PC-9 (cell line): ENCODE measurements at regions not wholly inside any gene's neighbourhood (a gene's known extent, or its start where the extent isn't known, plus 50 kb on each side); places are given as distances from the start of the nearest gene placed in this dataset.
"Not testable (repeated sequence)": the region's sequence is repeated elsewhere in the genome, so short reads cannot be mapped to it uniquely, and the experiment has no call there.

Experiments used
- BruUV-seq: library from RNA; stranded (reverse); fragments of 400-500 nt; replicated peaks from 2 replicates; lab custom pipeline; 2021; lab: Mats Ljungman, UMichigan
- CTCF ChIA-PET: fragments of 300-600 bp; sonication (Branson Sonifier 250); formaldehyde crosslinking; loops from one replicate; lab custom pipeline; 2022; ENCODE audit warnings: antibody characterized with exemption; lab: Charles Lee
- POLR2A ChIA-PET: fragments of 300-600 bp; sonication (Branson Sonifier 250); formaldehyde crosslinking; loops from one replicate; lab custom pipeline; 2022; ENCODE audit warnings: antibody characterized with exemption; ENCODE audit not compliant: unreplicated experiment; lab: Charles Lee
- DNase-seq, 2 experiments: peaks; one replicate each; pipeline versions ENCODE4 v3.0.0 to v3.0.0-alpha.2; 2015 to 2022; ENCODE audit warnings: mixed read lengths in 1 of 2
- H2AFZ ChIP-seq: fragments of 200-600 bp; sonication (generic); 2 replicates; pipeline ENCODE4 v1.8.1; 2017; ENCODE audit warnings: antibody characterized with exemption
- H3F3A ChIP-seq: fragments of 200-600 bp; sonication (generic); 2 replicates; pipeline ENCODE4 v1.8.1; 2017; ENCODE audit warnings: antibody characterized with exemption, mild to moderate bottlenecking, low read depth; ENCODE audit not compliant: insufficient read depth
- H3K27ac ChIP-seq: fragments of 200-600 bp; sonication (generic); 2 replicates; pipeline ENCODE4 v1.6.1; 2016; ENCODE audit warnings: mixed run types
- H3K27me3 ChIP-seq: fragments of 200-600 bp; sonication (generic); 2 replicates; pipeline ENCODE4 v1.6.1; 2016; ENCODE audit warnings: low read depth, mixed run types; ENCODE audit not compliant: insufficient read depth
- H3K36me3 ChIP-seq: fragments of 200-600 bp; sonication (generic); 2 replicates; pipeline ENCODE4 v1.6.1; 2016; ENCODE audit warnings: low read depth, mixed run types
- H3K4me1 ChIP-seq: fragments of 200-600 bp; sonication (generic); replicated peaks from 2 replicates; pipeline ENCODE4 v1.6.1; 2016; ENCODE audit warnings: mixed run types; ENCODE audit not compliant: insufficient read depth
- H3K4me2 ChIP-seq: fragments of 200-600 bp; sonication (generic); 2 replicates; pipeline ENCODE4 v1.6.1; 2017; ENCODE audit warnings: mixed run types
- H3K4me3 ChIP-seq: fragments of 200-600 bp; sonication (generic); 2 replicates; pipeline ENCODE4 v1.6.1; 2016; ENCODE audit warnings: mixed run types
- H3K79me2 ChIP-seq: fragments of 200-600 bp; sonication (generic); 2 replicates; pipeline ENCODE4 v1.6.1; 2017; ENCODE audit warnings: low read depth, mixed run types
- H3K9me2 ChIP-seq: fragments of 200-600 bp; sonication (generic); 2 replicates; pipeline ENCODE4 v1.8.1; 2017; ENCODE audit warnings: mild to moderate bottlenecking; ENCODE audit not compliant: insufficient read depth
- H3K9me3 ChIP-seq: fragments of 200-600 bp; sonication (generic); 2 replicates; pipeline ENCODE4 v1.8.1; 2016; ENCODE audit warnings: low read depth; ENCODE audit not compliant: insufficient read depth
- H4K20me1 ChIP-seq: fragments of 200-600 bp; sonication (generic); 2 replicates; pipeline ENCODE4 v1.8.1; 2017; ENCODE audit not compliant: insufficient read depth
- EZH2 ChIP-seq: fragments of 200-600 bp; sonication (generic); IDR thresholded peaks from 2 replicates; pipeline ENCODE4 v1.8.0; 2017; ENCODE audit warnings: antibody characterized with exemption, low read depth
- intact Hi-C: fragments of 100-400 bp; cut with micrococcal nuclease; formaldehyde crosslinking; loops from one replicate; pipeline ENCODE4 v1.10.0; 2022; ENCODE audit not compliant: unreplicated experiment
- TF ChIP-seq, protein P1 (sequence below): fragments of 200-600 bp; sonication (generic); conservative IDR thresholded peaks from 2 replicates; pipeline ENCODE4 v1.6.1; 2017; ENCODE audit warnings: mixed run types, antibody characterized with exemption, mild to moderate bottlenecking, moderate library complexity

- Histone ChIP-seq H3K4me3 (no peak overlapping the region), H2AFZ (0 out of 2 replicates have a peak overlapping the region, but pooled peaks have one; percentile 27), H3K36me3 (no peaks in the 10 kb centered on the region), H3K4me2 (no peak overlapping the region), H3K27ac (no peak overlapping the region), H3F3A (no peaks in the 10 kb centered on the region), H3K9me2 (no peaks in the 10 kb centered on the region), H3K9me3 (no peaks in the 10 kb centered on the region), H3K4me1 (no peaks in the 10 kb centered on the region), H3K27me3 (no peaks in the 10 kb centered on the region), H3K79me2 (no peaks in the 10 kb centered on the region), H4K20me1 (no peaks in the 10 kb centered on the region)
- intact Hi-C loops, result no loop called here
- no TSS peak for BruUV-seq
- ChIA-PET POLR2A (interaction anchor here (0.7 kb wide), 1 partner anchor 18 kb away, joined by 7 read pairs; no protein-coding TSS in a partner anchor), CTCF (no interaction called here)
- no peak for TF ChIP-seq EZH2
- TF ChIP-seq, protein P1, sequence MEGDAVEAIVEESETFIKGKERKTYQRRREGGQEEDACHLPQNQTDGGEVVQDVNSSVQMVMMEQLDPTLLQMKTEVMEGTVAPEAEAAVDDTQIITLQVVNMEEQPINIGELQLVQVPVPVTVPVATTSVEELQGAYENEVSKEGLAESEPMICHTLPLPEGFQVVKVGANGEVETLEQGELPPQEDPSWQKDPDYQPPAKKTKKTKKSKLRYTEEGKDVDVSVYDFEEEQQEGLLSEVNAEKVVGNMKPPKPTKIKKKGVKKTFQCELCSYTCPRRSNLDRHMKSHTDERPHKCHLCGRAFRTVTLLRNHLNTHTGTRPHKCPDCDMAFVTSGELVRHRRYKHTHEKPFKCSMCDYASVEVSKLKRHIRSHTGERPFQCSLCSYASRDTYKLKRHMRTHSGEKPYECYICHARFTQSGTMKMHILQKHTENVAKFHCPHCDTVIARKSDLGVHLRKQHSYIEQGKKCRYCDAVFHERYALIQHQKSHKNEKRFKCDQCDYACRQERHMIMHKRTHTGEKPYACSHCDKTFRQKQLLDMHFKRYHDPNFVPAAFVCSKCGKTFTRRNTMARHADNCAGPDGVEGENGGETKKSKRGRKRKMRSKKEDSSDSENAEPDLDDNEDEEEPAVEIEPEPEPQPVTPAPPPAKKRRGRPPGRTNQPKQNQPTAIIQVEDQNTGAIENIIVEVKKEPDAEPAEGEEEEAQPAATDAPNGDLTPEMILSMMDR, result peak; percentile 72
- DNase-seq, result peak in 1 of 2 experiments; percentile 31
Measured at GRCh38 chr14:28635387-28635786, 131.2 kb upstream of the FOXG1 start.

DNA sequence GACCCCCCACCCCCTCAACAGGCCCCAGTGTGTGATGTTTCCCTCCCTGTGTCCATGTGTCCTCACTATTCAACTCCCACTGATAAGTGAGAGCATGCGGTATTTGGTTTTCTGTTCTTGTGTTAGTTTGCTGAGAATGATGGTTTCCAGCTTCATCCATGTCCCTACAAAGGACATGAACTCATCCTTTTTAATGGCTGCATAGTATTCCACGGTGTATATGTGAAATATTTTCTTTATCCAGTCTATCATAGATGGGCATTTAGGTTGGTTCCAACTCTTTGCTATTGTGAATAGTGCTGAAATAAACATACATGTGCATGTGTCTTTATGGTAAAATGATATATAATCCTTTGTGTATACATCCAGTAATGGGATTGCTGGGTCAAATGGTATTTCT lies 130.8 kb upstream of the FOXG1 start:
- H3K4me2 ChIP-seq, H3K9me2 ChIP-seq, H3K79me2 ChIP-seq, H3K36me3 ChIP-seq, H3K27me3 ChIP-seq, H2AFZ ChIP-seq, intact Hi-C loops, CTCF ChIA-PET, BruUV-seq, H3F3A ChIP-seq, H3K4me3 ChIP-seq, POLR2A ChIA-PET, DNase-seq, H4K20me1 ChIP-seq, H3K9me3 ChIP-seq, H3K4me1 ChIP-seq, H3K27ac ChIP-seq: not testable (repeated sequence)

- H3K4me3 ChIP-seq, intact Hi-C loops, DNase-seq, POLR2A ChIA-PET, H3K9me2 ChIP-seq, H3K27me3 ChIP-seq, H2AFZ ChIP-seq, H4K20me1 ChIP-seq, H3K36me3 ChIP-seq, H3K4me1 ChIP-seq, BruUV-seq, H3K27ac ChIP-seq, H3K79me2 ChIP-seq, H3F3A ChIP-seq, CTCF ChIA-PET, H3K4me2 ChIP-seq, H3K9me3 ChIP-seq: not testable (repeated sequence)
Measured at GRCh38 chr14:28641189-28641588, 125.4 kb upstream of the FOXG1 start.

- no peaks in the 10 kb centered on the region for H3K27me3 ChIP-seq
- BruUV-seq, result no TSS peak
- no peaks in the 10 kb centered on the region for H3K36me3 ChIP-seq
- no peak overlapping the region for H3K4me3 ChIP-seq
- TF ChIP-seq, protein P1, result no peak
- no peak for TF ChIP-seq EZH2
- H4K20me1 ChIP-seq, result no peaks in the 10 kb centered on the region
- POLR2A ChIA-PET, result no interaction called here
- no peak overlapping the region for H3K4me2 ChIP-seq
- DNase-seq, result no peak
- H2AFZ ChIP-seq, result no peak overlapping the region
- no peak overlapping the region for H3K27ac ChIP-seq
- peaks cover 14% of the 10 kb centered on the region for H3K4me1 ChIP-seq
- no peaks in the 10 kb centered on the region for H3K79me2 ChIP-seq
- CTCF ChIA-PET, result no interaction called here
- H3K9me2 ChIP-seq, result no peaks in the 10 kb centered on the region
- H3K9me3 ChIP-seq, result no peaks in the 10 kb centered on the region
- intact Hi-C loops, result no loop called here
- H3F3A ChIP-seq, result peaks cover 4% of the 10 kb centered on the region; the same call in 1 of the 2 replicates
Measured at GRCh38 chr14:28651148-28651547, 115.4 kb upstream of the FOXG1 start.
